Adrenal gland (tissue), 5 donors: ENCODE measurements at regions not wholly inside any gene's neighbourhood (a gene's known extent, or its start where the extent isn't known, plus 50 kb on each side); places are given as distances from the start of the nearest gene placed in this dataset.

Experiments used
- POLR2A ChIP-seq, 2 donors: fragments of 450-650 bp; IDR thresholded peaks; one replicate each; pipeline ENCODE4 v1.6.1; 2017; ENCODE audit warnings: antibody characterized with exemption in 2 of 2, mild to moderate bottlenecking in 2 of 2, moderate library complexity in 1 of 2
- TF ChIP-seq, protein P1 (sequence below), 6 experiments: fragments of 450-650 bp in 4 of 6; fragments of 200-600 bp in 2 of 6; sonication (generic) in 1 of 6; IDR thresholded peaks; 1 replicate in 5 of 6; 2 replicates in 1 of 6; pipeline versions ENCODE4 v1.5.1 to v1.8.0; 2016 to 2021; ENCODE audit warnings: antibody characterized with exemption in 6 of 6, mild to moderate bottlenecking in 2 of 6, moderate library complexity in 1 of 6
- donor health status: DM: no; HTN: no; CAD: no.

DNA sequence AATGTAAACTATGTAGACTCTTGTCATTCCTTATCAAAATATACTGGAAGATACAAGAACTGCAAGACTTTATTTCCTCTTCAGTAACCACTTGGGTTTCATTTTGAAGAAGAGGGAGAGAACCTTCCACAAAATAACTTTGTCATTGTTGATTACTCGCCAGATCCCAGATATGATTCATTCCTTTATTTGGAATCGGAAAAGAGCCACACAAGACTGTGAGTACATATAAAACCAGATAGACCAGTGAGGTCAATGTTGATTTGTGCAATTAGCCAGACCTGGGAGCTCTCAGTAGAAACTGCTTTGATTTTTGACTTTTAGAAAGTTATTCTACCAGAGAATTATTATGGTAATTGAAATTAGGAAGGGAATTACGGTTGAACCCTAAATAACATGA lies 146.1 kb downstream of the TMEM167A start:
- TF ChIP-seq, protein P1, sequence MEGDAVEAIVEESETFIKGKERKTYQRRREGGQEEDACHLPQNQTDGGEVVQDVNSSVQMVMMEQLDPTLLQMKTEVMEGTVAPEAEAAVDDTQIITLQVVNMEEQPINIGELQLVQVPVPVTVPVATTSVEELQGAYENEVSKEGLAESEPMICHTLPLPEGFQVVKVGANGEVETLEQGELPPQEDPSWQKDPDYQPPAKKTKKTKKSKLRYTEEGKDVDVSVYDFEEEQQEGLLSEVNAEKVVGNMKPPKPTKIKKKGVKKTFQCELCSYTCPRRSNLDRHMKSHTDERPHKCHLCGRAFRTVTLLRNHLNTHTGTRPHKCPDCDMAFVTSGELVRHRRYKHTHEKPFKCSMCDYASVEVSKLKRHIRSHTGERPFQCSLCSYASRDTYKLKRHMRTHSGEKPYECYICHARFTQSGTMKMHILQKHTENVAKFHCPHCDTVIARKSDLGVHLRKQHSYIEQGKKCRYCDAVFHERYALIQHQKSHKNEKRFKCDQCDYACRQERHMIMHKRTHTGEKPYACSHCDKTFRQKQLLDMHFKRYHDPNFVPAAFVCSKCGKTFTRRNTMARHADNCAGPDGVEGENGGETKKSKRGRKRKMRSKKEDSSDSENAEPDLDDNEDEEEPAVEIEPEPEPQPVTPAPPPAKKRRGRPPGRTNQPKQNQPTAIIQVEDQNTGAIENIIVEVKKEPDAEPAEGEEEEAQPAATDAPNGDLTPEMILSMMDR (IDR thresholded peaks at IDR 0.05), result no peak
- no peak for TF ChIP-seq POLR2A (IDR thresholded peaks at IDR 0.05)
